ENCODE measurements at regions not wholly inside any gene's neighbourhood (a gene's known extent, or its start where the extent isn't known, plus 50 kb on each side); places are given as distances from the start of the nearest gene placed in this dataset.

GRCh38 chr16:60720060-60720459, 1316.2 kb downstream of the CDH8 start:
- TF ChIP-seq, protein P1, sequence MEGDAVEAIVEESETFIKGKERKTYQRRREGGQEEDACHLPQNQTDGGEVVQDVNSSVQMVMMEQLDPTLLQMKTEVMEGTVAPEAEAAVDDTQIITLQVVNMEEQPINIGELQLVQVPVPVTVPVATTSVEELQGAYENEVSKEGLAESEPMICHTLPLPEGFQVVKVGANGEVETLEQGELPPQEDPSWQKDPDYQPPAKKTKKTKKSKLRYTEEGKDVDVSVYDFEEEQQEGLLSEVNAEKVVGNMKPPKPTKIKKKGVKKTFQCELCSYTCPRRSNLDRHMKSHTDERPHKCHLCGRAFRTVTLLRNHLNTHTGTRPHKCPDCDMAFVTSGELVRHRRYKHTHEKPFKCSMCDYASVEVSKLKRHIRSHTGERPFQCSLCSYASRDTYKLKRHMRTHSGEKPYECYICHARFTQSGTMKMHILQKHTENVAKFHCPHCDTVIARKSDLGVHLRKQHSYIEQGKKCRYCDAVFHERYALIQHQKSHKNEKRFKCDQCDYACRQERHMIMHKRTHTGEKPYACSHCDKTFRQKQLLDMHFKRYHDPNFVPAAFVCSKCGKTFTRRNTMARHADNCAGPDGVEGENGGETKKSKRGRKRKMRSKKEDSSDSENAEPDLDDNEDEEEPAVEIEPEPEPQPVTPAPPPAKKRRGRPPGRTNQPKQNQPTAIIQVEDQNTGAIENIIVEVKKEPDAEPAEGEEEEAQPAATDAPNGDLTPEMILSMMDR (conservative IDR thresholded peaks at IDR 0.05): no peak
- no peak for TF ChIP-seq EZH2 (IDR thresholded peaks at IDR 0.05; ENCODE audit: low read depth)

Measured in PC-9 (cell line).